ENCODE measurements at regions not wholly inside any gene's neighbourhood (a gene's known extent, or its start where the extent isn't known, plus 50 kb on each side); places are given as distances from the start of the nearest gene placed in this dataset.
"Not testable (repeated sequence)": the region's sequence is repeated elsewhere in the genome, so short reads cannot be mapped to it uniquely, and the experiment has no call there.

DNA sequence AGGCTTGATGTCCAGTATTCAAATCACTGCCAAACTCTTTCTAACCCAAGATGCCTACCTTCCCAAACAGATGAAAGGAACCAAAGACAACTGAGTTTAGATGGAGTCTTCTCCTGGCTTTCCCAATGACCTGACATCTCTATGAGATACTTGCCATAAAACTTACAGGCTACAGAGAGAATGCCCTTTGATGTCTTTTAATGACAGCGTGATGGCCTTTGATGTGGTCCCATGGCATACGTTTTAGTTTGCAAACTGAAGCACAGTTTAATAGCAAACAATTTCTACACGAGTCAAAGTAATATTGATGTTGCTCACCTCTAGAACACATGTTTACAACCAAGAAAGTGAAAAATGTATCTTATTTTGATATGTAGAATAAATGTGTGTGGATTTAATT is 73.2 kb downstream of the ZIC4 start:
- no peak for DNase-seq (ENCODE audit: low spot score)

GRCh38 chr3:147328711-147329110 is 77.6 kb downstream of the ZIC4 start:
- no peak for DNase-seq (ENCODE audit: low spot score)

GRCh38 chr3:147324356-147324755 is 82.0 kb downstream of the ZIC4 start:
- DNase-seq (ENCODE audit: low spot score), result no peak

- DNase-seq (ENCODE audit: low spot score), result no peak
Measured at GRCh38 chr3:147318900-147319299, 87.4 kb downstream of the ZIC4 start.

GRCh38 chr3:147317080-147317479 is 89.3 kb downstream of the ZIC4 start:
- not testable (repeated sequence) for DNase-seq (ENCODE audit: low spot score)

DNA sequence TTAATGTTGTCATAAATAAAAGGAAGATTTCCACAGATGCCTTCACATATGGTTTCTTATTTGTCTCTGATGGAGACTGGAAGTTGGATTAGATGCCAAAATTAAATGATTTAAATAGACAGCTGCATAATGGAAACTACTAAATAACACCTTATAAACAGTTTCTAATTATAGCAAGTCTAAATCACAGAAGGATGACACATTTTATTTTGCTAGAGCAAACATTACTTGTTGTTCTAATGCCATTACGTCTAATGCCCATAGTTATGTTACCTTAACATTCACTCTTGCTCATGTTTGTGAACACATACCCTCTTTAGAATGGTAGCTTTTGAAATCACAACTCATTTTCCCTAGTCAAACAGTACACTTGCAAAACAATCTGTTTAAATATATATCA is 92.8 kb downstream of the ZIC4 start:
- DNase-seq (ENCODE audit: low spot score), result no peak

GRCh38 chr3:147312786-147313280 is 93.5 kb downstream of the ZIC4 start:
- no peak for DNase-seq (ENCODE audit: low spot score)

DNA sequence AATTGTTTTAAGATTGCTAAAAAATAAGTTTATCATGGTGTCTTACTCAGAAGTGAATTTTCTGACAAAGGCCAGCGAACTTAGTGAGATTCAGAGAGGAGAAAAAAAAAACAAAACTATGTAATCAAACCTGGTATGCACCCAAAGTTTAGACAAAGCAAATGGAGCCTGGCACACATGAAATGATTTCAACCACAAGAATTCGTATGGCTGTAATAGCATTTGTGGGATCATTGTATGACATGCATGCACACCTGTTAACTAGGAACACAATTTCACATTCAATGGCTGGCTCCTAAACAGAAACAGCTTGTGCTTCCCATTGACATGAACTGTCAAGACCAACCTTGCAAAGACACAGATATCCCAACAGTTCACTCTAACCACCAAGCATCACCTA is 94.6 kb downstream of the ZIC4 start:
- DNase-seq (ENCODE audit: low spot score), result no peak

DNA sequence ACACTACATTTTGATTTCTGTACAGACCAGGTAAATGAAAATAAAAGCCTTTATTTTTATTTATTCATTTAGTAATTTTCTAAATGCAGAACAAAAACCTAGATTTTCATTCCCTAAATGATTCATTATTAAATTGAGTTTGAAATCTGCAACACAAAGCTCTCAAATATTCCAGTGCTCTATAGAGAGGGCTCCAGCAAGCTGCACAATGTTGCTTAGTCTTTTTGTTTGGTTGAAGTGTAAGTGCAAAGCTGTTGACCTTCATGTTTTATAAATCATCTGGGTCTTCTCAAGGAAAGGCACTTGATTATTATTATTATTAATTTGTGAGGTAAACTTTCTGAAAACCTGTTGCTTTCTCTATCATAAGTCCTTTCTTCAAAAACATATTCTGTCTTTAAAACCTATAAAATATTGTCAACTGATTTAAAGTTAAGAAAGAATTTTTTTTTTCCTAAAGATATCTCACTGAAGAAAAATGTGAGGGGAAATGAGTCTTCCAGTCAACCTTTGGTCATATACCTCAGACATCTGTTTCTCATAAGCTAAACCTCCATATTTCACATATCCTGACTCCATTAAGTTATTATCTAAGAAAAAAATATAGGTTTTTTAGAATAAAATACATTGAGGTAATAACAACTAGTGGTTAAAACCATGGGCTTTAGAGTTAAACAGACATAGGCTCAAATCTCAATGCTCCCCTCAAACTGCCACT is 100.7 kb downstream of the ZIC4 start:
- no peak for DNase-seq (ENCODE audit: low spot score)

GRCh38 chr3:147304756-147305155 is 101.6 kb downstream of the ZIC4 start:
- DNase-seq (ENCODE audit: low spot score), result no peak

DNA sequence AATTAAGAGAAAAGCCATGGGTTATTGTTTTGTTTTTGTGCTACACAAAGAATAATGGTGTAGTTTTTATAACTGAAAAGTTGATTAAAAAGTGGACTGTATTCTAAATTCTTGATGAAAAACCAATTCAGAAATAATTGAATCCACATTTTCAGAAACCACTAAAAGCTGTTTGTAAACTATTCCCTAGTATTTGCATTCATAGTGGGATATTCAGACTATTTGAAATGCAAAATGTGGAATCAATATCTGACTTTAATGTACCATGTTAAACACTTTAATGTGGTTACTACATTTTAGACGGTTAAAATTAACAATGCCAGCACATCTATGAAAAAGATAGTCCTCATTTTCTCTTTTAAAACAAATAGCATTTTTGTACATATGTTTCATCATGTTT is 104.6 kb downstream of the ZIC4 start:
- no peak for DNase-seq (ENCODE audit: low spot score)

DNA sequence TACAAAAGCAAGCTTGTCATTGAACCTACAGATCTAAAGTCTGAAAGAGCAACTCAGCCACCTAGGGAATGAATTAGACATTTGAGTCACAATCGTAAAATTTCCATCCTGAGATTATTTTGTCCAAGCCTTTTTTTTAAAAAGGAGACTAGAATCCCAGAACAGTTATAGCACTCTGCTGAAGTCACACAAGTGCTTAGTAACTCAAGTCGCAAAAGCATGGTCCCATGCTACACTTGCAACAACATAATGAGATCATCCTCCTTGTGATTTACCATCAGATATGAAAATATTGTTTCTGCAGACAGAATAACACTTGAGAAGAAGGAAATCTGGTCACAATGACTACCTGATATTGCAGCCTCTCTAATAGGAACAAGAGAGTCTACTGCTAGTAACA is 106.7 kb downstream of the ZIC4 start:
- no peak for DNase-seq (ENCODE audit: low spot score)

DNA sequence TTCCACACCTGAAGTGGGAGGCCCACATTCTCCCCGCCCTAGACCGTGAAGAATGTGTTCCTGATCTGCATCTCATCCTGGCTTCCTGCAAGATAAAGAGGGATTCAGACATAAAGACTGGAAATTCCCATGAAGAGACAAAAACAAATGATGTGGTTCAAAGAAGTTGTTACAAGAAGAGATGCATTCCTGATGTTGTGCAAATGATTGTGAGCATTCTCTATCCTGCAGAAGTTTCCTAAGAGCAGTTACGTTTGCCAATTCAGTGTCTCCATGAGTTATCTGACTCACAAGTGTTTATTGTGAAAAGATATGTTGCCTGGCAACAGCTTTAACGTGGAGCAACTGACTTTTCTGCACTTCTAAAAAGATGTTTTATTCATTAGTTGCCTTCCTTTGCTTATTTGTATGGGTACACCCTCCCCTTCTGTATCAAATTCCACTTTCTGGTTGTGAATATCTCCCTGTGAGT is 107.8 kb downstream of the ZIC4 start:
- DNase-seq (ENCODE audit: low spot score), result no peak

- no peak for DNase-seq (ENCODE audit: low spot score)
Measured at GRCh38 chr3:147297761-147298350, 108.5 kb downstream of the ZIC4 start.

DNA sequence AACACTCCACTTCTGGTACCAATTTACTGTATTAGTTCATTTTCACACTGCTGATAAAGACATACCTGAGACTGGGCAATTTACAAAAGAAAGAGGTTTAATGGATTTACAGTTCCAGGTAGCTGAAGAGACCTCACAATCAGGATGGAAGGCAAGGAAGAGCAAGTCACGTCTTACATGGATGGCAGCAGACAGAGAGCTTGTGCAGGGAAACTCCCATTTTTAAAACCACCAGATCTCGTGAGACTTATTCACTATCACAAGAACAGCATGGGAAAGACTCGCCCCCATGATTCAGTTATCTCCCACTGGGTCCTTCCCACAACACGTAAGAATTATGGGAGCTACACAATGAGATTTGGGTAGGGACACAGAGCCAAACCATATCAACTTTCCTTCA is 119.0 kb downstream of the ZIC4 start:
- DNase-seq (ENCODE audit: low spot score), result not testable (repeated sequence)

GRCh38 chr3:147269907-147270306 is 136.4 kb downstream of the ZIC4 start:
- no peak for DNase-seq (ENCODE audit: low spot score)

DNA sequence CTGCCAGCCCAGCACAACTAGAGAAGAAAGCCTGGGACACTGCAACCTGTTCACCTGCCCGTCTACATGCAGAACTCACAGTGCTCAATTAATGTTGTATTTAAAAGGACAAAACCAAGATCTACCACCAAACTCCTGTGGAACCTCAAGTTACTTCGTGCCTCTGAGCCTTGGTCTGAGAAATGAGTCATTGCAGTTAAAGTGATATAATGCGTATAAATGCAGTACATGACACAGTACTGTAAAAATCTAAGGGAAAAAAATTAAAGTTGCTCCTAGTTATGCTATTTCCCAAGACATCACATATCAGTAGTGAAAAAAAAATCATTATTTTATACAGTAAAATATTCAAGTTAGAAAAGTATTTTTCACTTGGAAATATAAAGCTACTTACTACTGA is 138.9 kb downstream of the ZIC4 start:
- DNase-seq (ENCODE audit: low spot score), result no peak

DNA sequence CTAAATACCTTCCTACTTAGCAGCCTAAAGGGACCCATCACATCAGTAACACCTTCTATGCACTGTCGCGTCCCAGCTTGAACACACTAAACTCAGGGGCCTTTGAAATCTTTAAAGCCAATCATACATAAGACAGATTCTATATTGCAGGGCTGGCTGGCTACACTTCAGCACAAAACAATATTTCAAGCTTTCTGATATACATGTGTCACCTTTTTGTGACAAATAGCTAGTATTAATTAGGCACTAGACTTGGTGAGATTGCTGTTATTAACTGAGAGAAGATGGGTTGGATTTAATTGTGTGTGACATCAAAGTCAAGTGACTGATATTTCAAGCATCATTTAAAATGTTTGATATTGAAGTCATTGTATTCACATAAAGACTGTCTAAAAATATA is 148.4 kb downstream of the ZIC4 start:
- DNase-seq (ENCODE audit: low spot score), result no peak

DNA sequence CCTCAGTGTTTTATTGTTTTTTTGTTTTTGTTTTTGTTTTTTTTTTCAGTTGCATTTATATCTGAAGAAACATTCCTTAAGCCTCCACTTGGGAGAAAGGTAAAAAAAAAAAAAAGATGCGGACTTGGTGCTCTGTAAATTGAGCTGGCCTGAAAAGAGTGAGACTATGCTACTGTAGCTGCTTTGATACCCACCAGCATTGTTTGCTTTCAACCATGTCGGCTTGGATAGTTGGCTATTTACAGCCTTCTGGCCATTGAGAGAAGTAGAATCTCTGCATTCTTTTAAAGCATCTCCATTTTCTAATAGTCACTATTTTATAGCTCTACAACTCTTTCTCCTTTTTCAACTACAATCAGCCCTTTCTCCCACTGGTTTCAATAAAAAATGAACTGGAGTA is 149.6 kb downstream of the ZIC4 start:
- DNase-seq (ENCODE audit: low spot score), result no peak

DNA sequence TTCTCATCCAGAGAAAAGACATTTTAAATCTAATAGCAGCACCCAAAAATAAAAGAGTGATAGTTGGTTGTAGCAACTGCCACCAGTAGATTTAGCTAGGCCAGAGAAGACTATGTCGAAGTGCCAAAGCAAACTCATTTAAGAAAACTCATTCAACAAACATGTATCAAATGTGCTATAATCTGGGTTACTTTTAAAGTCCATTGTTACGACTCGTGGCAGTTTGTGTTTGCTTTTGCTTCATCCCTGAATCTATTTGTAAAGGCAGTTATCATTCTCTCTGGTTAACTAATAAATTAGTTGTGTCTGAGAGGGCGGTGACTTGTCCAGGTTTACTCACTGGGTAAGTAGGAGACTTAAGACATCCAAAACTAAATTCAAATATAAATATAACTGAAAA is 159.4 kb downstream of the ZIC4 start:
- no peak for DNase-seq (ENCODE audit: low spot score)

- DNase-seq (ENCODE audit: low spot score), result not testable (repeated sequence)
Measured at GRCh38 chr3:147245638-147246037, 160.7 kb downstream of the ZIC4 start.

GRCh38 chr3:147245022-147245421 is 161.3 kb downstream of the ZIC4 start:
- DNase-seq (ENCODE audit: low spot score), result not testable (repeated sequence)

GRCh38 chr3:147244397-147244796 is 161.9 kb downstream of the ZIC4 start:
- no peak for DNase-seq (ENCODE audit: low spot score)

DNA sequence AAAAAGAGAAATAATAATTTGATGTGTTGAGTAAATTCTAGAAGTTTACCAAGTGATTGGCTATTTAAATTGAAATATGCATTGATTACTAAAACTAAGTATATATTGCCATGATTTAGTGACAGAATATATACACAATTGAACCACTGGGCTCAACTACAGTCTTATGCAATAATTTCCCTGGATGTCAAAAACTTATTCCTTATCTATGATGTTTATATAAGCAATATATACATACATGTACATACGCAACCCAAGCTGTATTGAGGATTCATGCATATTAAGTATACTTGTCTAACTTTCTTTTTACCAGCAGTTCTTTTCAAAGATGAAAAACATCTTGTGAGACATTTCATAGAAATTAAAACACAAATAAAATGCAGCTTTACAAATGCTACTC is 165.8 kb downstream of the ZIC4 start:
- DNase-seq (ENCODE audit: low spot score), result no peak

Data from hematopoietic multipotent progenitor cell treated with erythropoietin and hydrocortisone succinate and interleukin-3 and kit ligand, for 15 days (in vitro differentiated cells).